KMS-11 (cell line): ENCODE measurements at regions not wholly inside any gene's neighbourhood (a gene's known extent, or its start where the extent isn't known, plus 50 kb on each side); places are given as distances from the start of the nearest gene placed in this dataset.

ENCODE experiments used
- H2AFZ ChIP-seq: fragments of 200-600 bp; sonication (generic); 2 replicates; pipeline ENCODE4 v1.6.1; 2016; ENCODE audit warnings: antibody characterized with exemption, mixed run types, low read depth
- H3K27ac ChIP-seq: fragments of 200-600 bp; sonication (generic); 2 replicates; pipeline ENCODE4 v1.6.1; 2016; ENCODE audit warnings: mild to moderate bottlenecking, mixed run types
- H3K27me3 ChIP-seq: fragments of 200-600 bp; sonication (generic); 2 replicates; pipeline ENCODE4 v1.6.1; 2017; ENCODE audit warnings: mild to moderate bottlenecking, low read depth, mixed run types, moderate library complexity; ENCODE audit not compliant: insufficient read depth
- H3K36me3 ChIP-seq: fragments of 200-600 bp; sonication (generic); 2 replicates; pipeline ENCODE4 v1.6.1; 2017; ENCODE audit warnings: mild to moderate bottlenecking, mixed run types; ENCODE audit not compliant: insufficient read depth
- H3K4me1 ChIP-seq: fragments of 200-600 bp; sonication (generic); 2 replicates; pipeline ENCODE4 v1.6.1; 2016; ENCODE audit warnings: mild to moderate bottlenecking, low read depth, mixed run types; ENCODE audit not compliant: poor library complexity, severe bottlenecking
- H3K4me2 ChIP-seq: fragments of 200-600 bp; sonication (generic); 2 replicates; pipeline ENCODE4 v1.7.0; 2016; ENCODE audit warnings: mild to moderate bottlenecking, mixed run types
- H3K4me3 ChIP-seq: fragments of 200-600 bp; sonication (generic); IDR thresholded peaks from 2 replicates; pipeline ENCODE4 v1.6.1; 2017; ENCODE audit warnings: low read depth, low read length, mixed read lengths; ENCODE audit not compliant: insufficient read depth
- H3K79me2 ChIP-seq: fragments of 200-600 bp; sonication (generic); 2 replicates; pipeline ENCODE4 v1.6.1; 2016; ENCODE audit warnings: low read depth, mixed run types; ENCODE audit not compliant: insufficient read depth
- H3K9ac ChIP-seq: fragments of 200-600 bp; sonication (generic); 2 replicates; pipeline ENCODE4 v1.6.1; 2016; ENCODE audit warnings: mild to moderate bottlenecking, mixed run types
- H4K20me1 ChIP-seq: fragments of 200-600 bp; sonication (generic); 2 replicates; pipeline ENCODE4 v1.6.1; 2016; ENCODE audit warnings: mild to moderate bottlenecking, mixed run types; ENCODE audit not compliant: insufficient read depth
- CTCF ChIP-seq: fragments of 200-600 bp; sonication (generic); conservative IDR thresholded peaks from 2 replicates; pipeline ENCODE4 v1.6.1; 2017; ENCODE audit warnings: low read depth, mild to moderate bottlenecking, antibody characterized with exemption, low read length, moderate library complexity, mixed read lengths

GRCh38 chr12:131253376-131254026, 299.8 kb downstream of the ADGRD1 start:
- no peak for TF ChIP-seq CTCF
- H3K4me2 ChIP-seq: no peak overlapping the region
- H3K9ac ChIP-seq: no peak overlapping the region

GRCh38 chr12:131254374-131254773, 300.7 kb downstream of the ADGRD1 start:
- no peaks in the 10 kb centered on the region for H3K27me3 ChIP-seq
- H3K9ac ChIP-seq: no peak overlapping the region
- no peaks in the 10 kb centered on the region for H4K20me1 ChIP-seq
- no peaks in the 10 kb centered on the region for H3K36me3 ChIP-seq
- no peak overlapping the region for H2AFZ ChIP-seq
- no peak overlapping the region for H3K4me2 ChIP-seq
- no peaks in the 10 kb centered on the region for H3K79me2 ChIP-seq
- H3K4me1 ChIP-seq: no peaks in the 10 kb centered on the region
- H3K27ac ChIP-seq: no peak overlapping the region
- no peak for TF ChIP-seq CTCF
- no peak overlapping the region for H3K4me3 ChIP-seq

More at GRCh38 chr12:131253376-131254026, 299.8 kb downstream of the ADGRD1 start:
- Histone ChIP-seq H2AFZ (no peak overlapping the region), H3K27me3 (no peaks in the 10 kb centered on the region), H3K27ac (no peak overlapping the region), H3K4me3 (no peak overlapping the region), H3K36me3 (no peaks in the 10 kb centered on the region), H3K4me1 (no peaks in the 10 kb centered on the region), H4K20me1 (no peaks in the 10 kb centered on the region), H3K79me2 (no peaks in the 10 kb centered on the region)

GRCh38 chr12:131258398-131258797, 304.7 kb downstream of the ADGRD1 start:
- H2AFZ ChIP-seq: no peak overlapping the region
- no peak overlapping the region for H3K27ac ChIP-seq
- no peak overlapping the region for H3K4me2 ChIP-seq
- H3K9ac ChIP-seq: no peak overlapping the region
- H3K4me3 ChIP-seq: no peak overlapping the region
- H3K79me2 ChIP-seq: no peaks in the 10 kb centered on the region
- no peak for TF ChIP-seq CTCF
- no peaks in the 10 kb centered on the region for H3K36me3 ChIP-seq
- no peaks in the 10 kb centered on the region for H4K20me1 ChIP-seq
- H3K4me1 ChIP-seq: no peaks in the 10 kb centered on the region
- no peaks in the 10 kb centered on the region for H3K27me3 ChIP-seq

GRCh38 chr12:131260251-131260905, 306.7 kb downstream of the ADGRD1 start:
- TF ChIP-seq CTCF: no peak
- Histone ChIP-seq H3K4me1 (no peaks in the 10 kb centered on the region), H4K20me1 (no peaks in the 10 kb centered on the region), H3K4me3 (no peak overlapping the region), H3K27me3 (no peaks in the 10 kb centered on the region), H3K27ac (no peak overlapping the region), H3K9ac (no peak overlapping the region), H3K79me2 (no peaks in the 10 kb centered on the region), H2AFZ (no peak overlapping the region), H3K36me3 (no peaks in the 10 kb centered on the region), H3K4me2 (no peak overlapping the region)
